GM12878 (cell line): ENCODE measurements at regions not wholly inside any gene's neighbourhood (a gene's known extent, or its start where the extent isn't known, plus 50 kb on each side); places are given as distances from the start of the nearest gene placed in this dataset.

ENCODE experiments used
- CHD2 ChIP-seq: IDR thresholded peaks from 2 replicates; pipeline ENCODE4 v1.6.1; 2011; ENCODE audit warnings: low read depth, low read length, improper control_type of control experiment, borderline replicate concordance
- FOXM1 ChIP-seq: IDR thresholded peaks from 2 replicates; pipeline ENCODE4 v1.6.1; 2012; ENCODE audit warnings: low read depth, mild to moderate bottlenecking, inconsistent platforms, low read length, moderate library complexity
- HCFC1 ChIP-seq: fragments of 150-350 bp; IDR thresholded peaks from 2 replicates; pipeline ENCODE4 v1.6.1; 2014; ENCODE audit warnings: low read length
- POLR2A ChIP-seq: IDR thresholded peaks from 2 replicates; pipeline ENCODE4 v1.6.1; 2011; ENCODE audit warnings: low read depth, mild to moderate bottlenecking, low read length
- SIX5 ChIP-seq: IDR thresholded peaks from 2 replicates; pipeline ENCODE4 v1.6.1; 2011; ENCODE audit warnings: mild to moderate bottlenecking, low read depth, low read length, moderate library complexity; ENCODE audit not compliant: severe bottlenecking
- SMARCA5 ChIP-seq: fragments of 450-650 bp; IDR thresholded peaks from 2 replicates; pipeline ENCODE4 v1.6.1; 2017; ENCODE audit warnings: mild to moderate bottlenecking
- TCF3 ChIP-seq: IDR thresholded peaks from 2 replicates; pipeline ENCODE4 v1.6.1; 2012; ENCODE audit warnings: low read depth, mild to moderate bottlenecking, low read length, borderline replicate concordance; ENCODE audit not compliant: insufficient read depth
- YY1 ChIP-seq: IDR thresholded peaks from 2 replicates; pipeline ENCODE4 v1.6.1; 2011; ENCODE audit warnings: low read depth, mild to moderate bottlenecking, low read length
- TF ChIP-seq, protein P1 (sequence below): IDR thresholded peaks from 2 replicates; pipeline ENCODE4 v1.6.1; 2012; ENCODE audit warnings: low read depth, low read length, improper control_type of control experiment
- TF ChIP-seq, protein P2 (sequence below): fragments of 450-650 bp; IDR thresholded peaks from 2 replicates; pipeline ENCODE4 v1.6.1; 2016; ENCODE audit warnings: mild to moderate bottlenecking
- TF ChIP-seq, protein P3 (sequence below): fragments of 450-650 bp; conservative IDR thresholded peaks from 2 replicates; pipeline ENCODE4 v1.6.1; 2017; ENCODE audit warnings: mild to moderate bottlenecking, moderate library complexity
- TF ChIP-seq, protein P4 (sequence below): fragments of 450-650 bp; IDR thresholded peaks from 2 replicates; pipeline ENCODE4 v1.6.1; 2016; ENCODE audit warnings: mild to moderate bottlenecking, moderate library complexity, borderline replicate concordance
- TF ChIP-seq, protein P5 (sequence below): IDR thresholded peaks from 2 replicates; pipeline ENCODE4 v1.6.1; 2011; ENCODE audit warnings: low read depth, low read length, improper control_type of control experiment, borderline replicate concordance
- TF ChIP-seq, protein P6 (sequence below): IDR thresholded peaks from 2 replicates; pipeline ENCODE4 v1.6.1; 2011; ENCODE audit warnings: borderline replicate concordance, low read depth, mild to moderate bottlenecking, moderate library complexity, mixed read lengths, low read length; ENCODE audit not compliant: insufficient read depth; ENCODE audit errors: extremely low read length
- TF ChIP-seq, protein P7 (sequence below): fragments of 450-650 bp; IDR thresholded peaks from 2 replicates; pipeline ENCODE4 v1.6.1; 2018; ENCODE audit warnings: mild to moderate bottlenecking, low read depth, moderate library complexity; ENCODE audit not compliant: partially characterized antibody

DNA sequence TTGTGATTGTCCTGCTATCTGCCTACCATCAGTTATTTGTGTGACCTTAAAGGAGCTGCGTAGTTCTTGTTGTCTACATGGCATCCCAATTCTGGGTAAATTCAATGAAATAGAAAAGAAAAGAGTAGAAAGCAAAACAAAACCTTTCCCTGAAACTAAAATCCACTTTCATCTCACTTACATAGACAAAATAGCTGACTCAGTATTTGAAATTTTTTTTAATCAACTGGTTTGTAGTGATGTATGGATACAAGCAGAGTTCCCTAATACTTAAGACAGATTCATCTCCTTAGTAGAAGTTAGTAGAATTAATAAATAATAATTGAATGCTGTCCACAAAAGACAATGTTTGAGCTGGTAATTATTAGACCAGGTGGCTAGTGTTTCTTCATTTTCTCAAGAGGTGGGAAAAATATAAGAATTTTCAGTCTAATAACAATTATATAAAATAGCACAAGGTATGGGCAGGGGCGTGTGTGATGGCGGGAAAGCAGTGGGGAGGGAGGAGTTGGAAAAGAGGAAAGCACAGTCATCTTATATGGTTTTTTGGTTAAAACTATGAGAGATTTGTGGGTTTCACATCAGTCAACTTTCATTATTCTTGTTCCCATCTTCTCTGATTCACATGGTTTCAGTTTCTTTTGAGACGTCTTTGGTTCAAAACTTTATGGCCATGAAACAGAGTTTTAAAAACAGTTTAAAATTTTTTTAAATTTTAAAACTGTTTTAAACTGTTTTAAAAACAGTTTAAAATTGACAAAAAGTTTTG is 275.2 kb downstream of the SPRY1 start (continued):
- TF ChIP-seq, protein P1, sequence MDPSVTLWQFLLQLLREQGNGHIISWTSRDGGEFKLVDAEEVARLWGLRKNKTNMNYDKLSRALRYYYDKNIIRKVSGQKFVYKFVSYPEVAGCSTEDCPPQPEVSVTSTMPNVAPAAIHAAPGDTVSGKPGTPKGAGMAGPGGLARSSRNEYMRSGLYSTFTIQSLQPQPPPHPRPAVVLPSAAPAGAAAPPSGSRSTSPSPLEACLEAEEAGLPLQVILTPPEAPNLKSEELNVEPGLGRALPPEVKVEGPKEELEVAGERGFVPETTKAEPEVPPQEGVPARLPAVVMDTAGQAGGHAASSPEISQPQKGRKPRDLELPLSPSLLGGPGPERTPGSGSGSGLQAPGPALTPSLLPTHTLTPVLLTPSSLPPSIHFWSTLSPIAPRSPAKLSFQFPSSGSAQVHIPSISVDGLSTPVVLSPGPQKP, result no peak
- TF ChIP-seq HCFC1, result no peak
- TF ChIP-seq, protein P2, sequence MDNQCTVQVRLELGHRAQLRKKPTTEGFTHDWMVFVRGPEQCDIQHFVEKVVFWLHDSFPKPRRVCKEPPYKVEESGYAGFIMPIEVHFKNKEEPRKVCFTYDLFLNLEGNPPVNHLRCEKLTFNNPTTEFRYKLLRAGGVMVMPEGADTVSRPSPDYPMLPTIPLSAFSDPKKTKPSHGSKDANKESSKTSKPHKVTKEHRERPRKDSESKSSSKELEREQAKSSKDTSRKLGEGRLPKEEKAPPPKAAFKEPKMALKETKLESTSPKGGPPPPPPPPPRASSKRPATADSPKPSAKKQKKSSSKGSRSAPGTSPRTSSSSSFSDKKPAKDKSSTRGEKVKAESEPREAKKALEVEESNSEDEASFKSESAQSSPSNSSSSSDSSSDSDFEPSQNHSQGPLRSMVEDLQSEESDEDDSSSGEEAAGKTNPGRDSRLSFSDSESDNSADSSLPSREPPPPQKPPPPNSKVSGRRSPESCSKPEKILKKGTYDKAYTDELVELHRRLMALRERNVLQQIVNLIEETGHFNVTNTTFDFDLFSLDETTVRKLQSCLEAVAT, result no peak
- 0 out of 2 replicates have a peak, but pooled peaks have one; percentile 42 for TF ChIP-seq FOXM1
- TF ChIP-seq YY1, result no peak
- TF ChIP-seq, protein P3, sequence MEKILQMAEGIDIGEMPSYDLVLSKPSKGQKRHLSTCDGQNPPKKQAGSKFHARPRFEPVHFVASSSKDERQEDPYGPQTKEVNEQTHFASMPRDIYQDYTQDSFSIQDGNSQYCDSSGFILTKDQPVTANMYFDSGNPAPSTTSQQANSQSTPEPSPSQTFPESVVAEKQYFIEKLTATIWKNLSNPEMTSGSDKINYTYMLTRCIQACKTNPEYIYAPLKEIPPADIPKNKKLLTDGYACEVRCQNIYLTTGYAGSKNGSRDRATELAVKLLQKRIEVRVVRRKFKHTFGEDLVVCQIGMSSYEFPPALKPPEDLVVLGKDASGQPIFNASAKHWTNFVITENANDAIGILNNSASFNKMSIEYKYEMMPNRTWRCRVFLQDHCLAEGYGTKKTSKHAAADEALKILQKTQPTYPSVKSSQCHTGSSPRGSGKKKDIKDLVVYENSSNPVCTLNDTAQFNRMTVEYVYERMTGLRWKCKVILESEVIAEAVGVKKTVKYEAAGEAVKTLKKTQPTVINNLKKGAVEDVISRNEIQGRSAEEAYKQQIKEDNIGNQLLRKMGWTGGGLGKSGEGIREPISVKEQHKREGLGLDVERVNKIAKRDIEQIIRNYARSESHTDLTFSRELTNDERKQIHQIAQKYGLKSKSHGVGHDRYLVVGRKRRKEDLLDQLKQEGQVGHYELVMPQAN, result no peak
- no peak for TF ChIP-seq TCF3
- no peak for TF ChIP-seq CHD2
- TF ChIP-seq, protein P4, sequence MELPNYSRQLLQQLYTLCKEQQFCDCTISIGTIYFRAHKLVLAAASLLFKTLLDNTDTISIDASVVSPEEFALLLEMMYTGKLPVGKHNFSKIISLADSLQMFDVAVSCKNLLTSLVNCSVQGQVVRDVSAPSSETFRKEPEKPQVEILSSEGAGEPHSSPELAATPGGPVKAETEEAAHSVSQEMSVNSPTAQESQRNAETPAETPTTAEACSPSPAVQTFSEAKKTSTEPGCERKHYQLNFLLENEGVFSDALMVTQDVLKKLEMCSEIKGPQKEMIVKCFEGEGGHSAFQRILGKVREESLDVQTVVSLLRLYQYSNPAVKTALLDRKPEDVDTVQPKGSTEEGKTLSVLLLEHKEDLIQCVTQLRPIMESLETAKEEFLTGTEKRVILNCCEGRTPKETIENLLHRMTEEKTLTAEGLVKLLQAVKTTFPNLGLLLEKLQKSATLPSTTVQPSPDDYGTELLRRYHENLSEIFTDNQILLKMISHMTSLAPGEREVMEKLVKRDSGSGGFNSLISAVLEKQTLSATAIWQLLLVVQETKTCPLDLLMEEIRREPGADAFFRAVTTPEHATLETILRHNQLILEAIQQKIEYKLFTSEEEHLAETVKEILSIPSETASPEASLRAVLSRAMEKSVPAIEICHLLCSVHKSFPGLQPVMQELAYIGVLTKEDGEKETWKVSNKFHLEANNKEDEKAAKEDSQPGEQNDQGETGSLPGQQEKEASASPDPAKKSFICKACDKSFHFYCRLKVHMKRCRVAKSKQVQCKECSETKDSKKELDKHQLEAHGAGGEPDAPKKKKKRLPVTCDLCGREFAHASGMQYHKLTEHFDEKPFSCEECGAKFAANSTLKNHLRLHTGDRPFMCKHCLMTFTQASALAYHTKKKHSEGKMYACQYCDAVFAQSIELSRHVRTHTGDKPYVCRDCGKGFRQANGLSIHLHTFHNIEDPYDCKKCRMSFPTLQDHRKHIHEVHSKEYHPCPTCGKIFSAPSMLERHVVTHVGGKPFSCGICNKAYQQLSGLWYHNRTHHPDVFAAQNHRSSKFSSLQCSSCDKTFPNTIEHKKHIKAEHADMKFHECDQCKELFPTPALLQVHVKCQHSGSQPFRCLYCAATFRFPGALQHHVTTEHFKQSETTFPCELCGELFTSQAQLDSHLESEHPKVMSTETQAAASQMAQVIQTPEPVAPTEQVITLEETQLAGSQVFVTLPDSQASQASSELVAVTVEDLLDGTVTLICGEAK, result peak; percentile 70
- TF ChIP-seq, protein P5, sequence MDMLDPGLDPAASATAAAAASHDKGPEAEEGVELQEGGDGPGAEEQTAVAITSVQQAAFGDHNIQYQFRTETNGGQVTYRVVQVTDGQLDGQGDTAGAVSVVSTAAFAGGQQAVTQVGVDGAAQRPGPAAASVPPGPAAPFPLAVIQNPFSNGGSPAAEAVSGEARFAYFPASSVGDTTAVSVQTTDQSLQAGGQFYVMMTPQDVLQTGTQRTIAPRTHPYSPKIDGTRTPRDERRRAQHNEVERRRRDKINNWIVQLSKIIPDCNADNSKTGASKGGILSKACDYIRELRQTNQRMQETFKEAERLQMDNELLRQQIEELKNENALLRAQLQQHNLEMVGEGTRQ, result no peak
- no peak for TF ChIP-seq SMARCA5
- TF ChIP-seq, protein P6, sequence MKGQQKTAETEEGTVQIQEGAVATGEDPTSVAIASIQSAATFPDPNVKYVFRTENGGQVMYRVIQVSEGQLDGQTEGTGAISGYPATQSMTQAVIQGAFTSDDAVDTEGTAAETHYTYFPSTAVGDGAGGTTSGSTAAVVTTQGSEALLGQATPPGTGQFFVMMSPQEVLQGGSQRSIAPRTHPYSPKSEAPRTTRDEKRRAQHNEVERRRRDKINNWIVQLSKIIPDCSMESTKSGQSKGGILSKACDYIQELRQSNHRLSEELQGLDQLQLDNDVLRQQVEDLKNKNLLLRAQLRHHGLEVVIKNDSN, result no peak
- no peak for TF ChIP-seq POLR2A
- TF ChIP-seq, protein P7, sequence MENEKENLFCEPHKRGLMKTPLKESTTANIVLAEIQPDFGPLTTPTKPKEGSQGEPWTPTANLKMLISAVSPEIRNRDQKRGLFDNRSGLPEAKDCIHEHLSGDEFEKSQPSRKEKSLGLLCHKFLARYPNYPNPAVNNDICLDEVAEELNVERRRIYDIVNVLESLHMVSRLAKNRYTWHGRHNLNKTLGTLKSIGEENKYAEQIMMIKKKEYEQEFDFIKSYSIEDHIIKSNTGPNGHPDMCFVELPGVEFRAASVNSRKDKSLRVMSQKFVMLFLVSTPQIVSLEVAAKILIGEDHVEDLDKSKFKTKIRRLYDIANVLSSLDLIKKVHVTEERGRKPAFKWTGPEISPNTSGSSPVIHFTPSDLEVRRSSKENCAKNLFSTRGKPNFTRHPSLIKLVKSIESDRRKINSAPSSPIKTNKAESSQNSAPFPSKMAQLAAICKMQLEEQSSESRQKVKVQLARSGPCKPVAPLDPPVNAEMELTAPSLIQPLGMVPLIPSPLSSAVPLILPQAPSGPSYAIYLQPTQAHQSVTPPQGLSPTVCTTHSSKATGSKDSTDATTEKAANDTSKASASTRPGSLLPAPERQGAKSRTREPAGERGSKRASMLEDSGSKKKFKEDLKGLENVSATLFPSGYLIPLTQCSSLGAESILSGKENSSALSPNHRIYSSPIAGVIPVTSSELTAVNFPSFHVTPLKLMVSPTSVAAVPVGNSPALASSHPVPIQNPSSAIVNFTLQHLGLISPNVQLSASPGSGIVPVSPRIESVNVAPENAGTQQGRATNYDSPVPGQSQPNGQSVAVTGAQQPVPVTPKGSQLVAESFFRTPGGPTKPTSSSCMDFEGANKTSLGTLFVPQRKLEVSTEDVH, result peak; percentile 57
- no peak for TF ChIP-seq SIX5
